SK-N-SH treated with all-trans-retinoic acid at 6 μM for 48 hours (cell line): ENCODE measurements at regions not wholly inside any gene's neighbourhood (a gene's known extent, or its start where the extent isn't known, plus 50 kb on each side); places are given as distances from the start of the nearest gene placed in this dataset.

Experiments used
- ATAC-seq: fragments of 200-7000 bp; cut with Tn5 transposase; 3 replicates; pipeline ENCODE4 v1.9.1; 2020; ENCODE audit warnings: mild to moderate bottlenecking, moderate library complexity
- ARNTL ChIP-seq: fragments of 450-650 bp; formaldehyde crosslinking; IDR thresholded peaks from 2 replicates; pipeline ENCODE4 v1.5.0; 2020; ENCODE audit warnings: low read depth, mild to moderate bottlenecking, moderate library complexity, borderline replicate concordance
- BACH2 ChIP-seq: fragments of 250-450 bp; sonication (Bioruptor Pico); IDR thresholded peaks from 2 replicates; pipeline ENCODE4 v1.9.0; 2021; ENCODE audit warnings: mild to moderate bottlenecking, borderline replicate concordance
- CREB5 ChIP-seq: fragments of 250-450 bp; sonication (Bioruptor Pico); IDR thresholded peaks from 2 replicates; pipeline ENCODE4 v1.5.1; 2020; ENCODE audit warnings: low read depth, mild to moderate bottlenecking, moderate library complexity
- CSDC2 ChIP-seq: fragments of 250-450 bp; sonication (Bioruptor Pico); IDR thresholded peaks from 2 replicates; pipeline ENCODE4 v1.5.0; 2020; ENCODE audit warnings: mild to moderate bottlenecking, moderate library complexity
- CSRNP3 ChIP-seq: fragments of 250-450 bp; sonication (Bioruptor Pico); IDR thresholded peaks from 2 replicates; pipeline ENCODE4 v1.5.1; 2021; ENCODE audit warnings: mild to moderate bottlenecking, moderate library complexity
- ESRRG ChIP-seq: fragments of 250-450 bp; sonication (Bioruptor Pico); IDR thresholded peaks from 2 replicates; pipeline ENCODE4 v1.6.1; 2021; ENCODE audit warnings: mild to moderate bottlenecking
- GLIS3 ChIP-seq: fragments of 250-450 bp; sonication (Bioruptor Pico); IDR thresholded peaks from 2 replicates; pipeline ENCODE4 v1.5.0; 2020; ENCODE audit warnings: mild to moderate bottlenecking, moderate library complexity
- ISL1 ChIP-seq: fragments of 250-450 bp; sonication (Bioruptor Pico); IDR thresholded peaks from 2 replicates; pipeline ENCODE4 v2.1.2; 2022; ENCODE audit warnings: mild to moderate bottlenecking, moderate library complexity
- OSR1 ChIP-seq: fragments of 250-450 bp; sonication (Bioruptor Pico); IDR thresholded peaks from 2 replicates; pipeline ENCODE4 v1.8.0; 2022; ENCODE audit warnings: moderate library complexity, mild to moderate bottlenecking, inconsistent platforms
- PATZ1 ChIP-seq: fragments of 250-450 bp; sonication (Bioruptor Pico); IDR thresholded peaks from 2 replicates; pipeline ENCODE4 v1.8.0; 2020; ENCODE audit warnings: mild to moderate bottlenecking, moderate library complexity, borderline replicate concordance
- POU6F1 ChIP-seq: fragments of 250-450 bp; sonication (Bioruptor Pico); IDR thresholded peaks from 2 replicates; pipeline ENCODE4 v1.8.0; 2021; ENCODE audit warnings: low read depth, mild to moderate bottlenecking, moderate library complexity, borderline replicate concordance
- PPARA ChIP-seq: fragments of 250-450 bp; sonication (Bioruptor Pico); IDR thresholded peaks from 2 replicates; pipeline ENCODE4 v1.5.0; 2020; ENCODE audit warnings: mild to moderate bottlenecking, borderline replicate concordance
- RARB ChIP-seq: fragments of 250-450 bp; sonication (Bioruptor Pico); IDR thresholded peaks from 2 replicates; pipeline ENCODE4 v1.8.0; 2021; ENCODE audit warnings: mild to moderate bottlenecking, moderate library complexity
- SNAI2 ChIP-seq: fragments of 250-450 bp; sonication (Bioruptor Pico); IDR thresholded peaks from 2 replicates; pipeline ENCODE4 v1.5.0; 2020; ENCODE audit warnings: mild to moderate bottlenecking, moderate library complexity
- TCF4 ChIP-seq: fragments of 250-450 bp; sonication (Bioruptor Pico); IDR thresholded peaks from 2 replicates; pipeline ENCODE4 v1.8.0; 2021; ENCODE audit warnings: mild to moderate bottlenecking, moderate library complexity, borderline replicate concordance
- TOX ChIP-seq: fragments of 250-450 bp; sonication (Bioruptor Pico); IDR thresholded peaks from 2 replicates; pipeline ENCODE4 v1.8.0; 2021; ENCODE audit warnings: mild to moderate bottlenecking, moderate library complexity, borderline replicate concordance
- TSHZ2 ChIP-seq: fragments of 250-450 bp; sonication (Bioruptor Pico); IDR thresholded peaks from 2 replicates; pipeline ENCODE4 v1.5.0; 2020; ENCODE audit warnings: mild to moderate bottlenecking, moderate library complexity
- ZC3H10 ChIP-seq: fragments of 250-450 bp; sonication (Bioruptor Pico); IDR thresholded peaks from 2 replicates; pipeline ENCODE4 v1.5.1; 2021; ENCODE audit warnings: mild to moderate bottlenecking, moderate library complexity
- ZFP3 ChIP-seq: fragments of 250-450 bp; sonication (Bioruptor Pico); IDR thresholded peaks from 2 replicates; pipeline ENCODE4 v1.5.0; 2020; ENCODE audit warnings: mild to moderate bottlenecking, moderate library complexity
- ZFP30 ChIP-seq: fragments of 450-650 bp; formaldehyde crosslinking; IDR thresholded peaks from 2 replicates; pipeline ENCODE4 v1.5.0; 2022; ENCODE audit warnings: mild to moderate bottlenecking, moderate library complexity
- ZNF565 ChIP-seq: fragments of 450-650 bp; formaldehyde crosslinking; conservative IDR thresholded peaks from 2 replicates; pipeline ENCODE4 v1.5.0; 2020; ENCODE audit warnings: low read depth, mild to moderate bottlenecking, moderate library complexity
- ZNF70 ChIP-seq: fragments of 450-650 bp; formaldehyde crosslinking; IDR thresholded peaks from 2 replicates; pipeline ENCODE4 v1.5.0; 2020; ENCODE audit warnings: mild to moderate bottlenecking, moderate library complexity
- ZNF8 ChIP-seq: fragments of 450-650 bp; formaldehyde crosslinking; IDR thresholded peaks from 2 replicates; pipeline ENCODE4 v1.5.0; 2020; ENCODE audit warnings: mild to moderate bottlenecking, moderate library complexity

- TF ChIP-seq POU6F1 (CRISPR knock-in tag) (no peak), ZFP30 (CRISPR knock-in tag) (no peak), ISL1 (CRISPR knock-in tag) (no peak), RARB (CRISPR knock-in tag) (no peak), ZNF565 (CRISPR knock-in tag) (no peak), ESRRG (no peak), CSDC2 (CRISPR knock-in tag) (no peak), OSR1 (CRISPR knock-in tag) (no peak), TOX (CRISPR knock-in tag) (no peak), ZFP3 (CRISPR knock-in tag) (no peak), ZC3H10 (CRISPR knock-in tag) (no peak)
- no peak for ATAC-seq
Observed at GRCh38 chr3:127441764-127442163, 148.8 kb downstream of the TPRA1 start.

- ATAC-seq = no peak
- no peak for TF ChIP-seq SNAI2
- TF ChIP-seq TCF4 (CRISPR knock-in tag) = no peak
- no peak for TF ChIP-seq TSHZ2
- no peak for TF ChIP-seq ZNF70 (CRISPR knock-in tag)
- no peak for TF ChIP-seq ZNF8 (CRISPR knock-in tag)
- no peak for TF ChIP-seq ZFP30 (CRISPR knock-in tag)
- no peak for TF ChIP-seq ESRRG
- TF ChIP-seq ZNF565 (CRISPR knock-in tag) = no peak
- TF ChIP-seq PATZ1 (CRISPR knock-in tag) = no peak
- no peak for TF ChIP-seq ZFP3 (CRISPR knock-in tag)
- TF ChIP-seq TOX (CRISPR knock-in tag) = no peak
- TF ChIP-seq PPARA = no peak
- TF ChIP-seq GLIS3 (CRISPR knock-in tag) = no peak
- no peak for TF ChIP-seq ARNTL (CRISPR knock-in tag)
- TF ChIP-seq ZC3H10 (CRISPR knock-in tag) = no peak
- no peak for TF ChIP-seq BACH2 (CRISPR knock-in tag)
- no peak for TF ChIP-seq CSDC2 (CRISPR knock-in tag)
- no peak for TF ChIP-seq CSRNP3 (CRISPR knock-in tag)
- no peak for TF ChIP-seq CREB5 (CRISPR knock-in tag)
- TF ChIP-seq, all 23 proteins: peak for 0
Observed at GRCh38 chr3:127440384-127440783, 150.1 kb downstream of the TPRA1 start.

- no peak for ATAC-seq
- TF ChIP-seq PATZ1 (CRISPR knock-in tag) (no peak), SNAI2 (no peak), PPARA (no peak), ZNF565 (CRISPR knock-in tag) (no peak), ESRRG (no peak), RARB (CRISPR knock-in tag) (no peak), OSR1 (CRISPR knock-in tag) (no peak), ISL1 (CRISPR knock-in tag) (no peak), BACH2 (CRISPR knock-in tag) (no peak), ARNTL (CRISPR knock-in tag) (no peak), TCF4 (CRISPR knock-in tag) (no peak), ZNF70 (CRISPR knock-in tag) (no peak), ZNF8 (CRISPR knock-in tag) (no peak), TOX (CRISPR knock-in tag) (no peak), TSHZ2 (no peak)
Observed at GRCh38 chr3:127439621-127440020, 150.9 kb downstream of the TPRA1 start.
